ENCODE measurements at regions not wholly inside any gene's neighbourhood (a gene's known extent, or its start where the extent isn't known, plus 50 kb on each side); places are given as distances from the start of the nearest gene placed in this dataset.
"Not testable (repeated sequence)": the region's sequence is repeated elsewhere in the genome, so short reads cannot be mapped to it uniquely, and the experiment has no call there.

GRCh38 chr13:24983094-24983493 lies 112.8 kb upstream of the PABPC3 start:
- Histone ChIP-seq H3K9me3 (replicated peaks) (no peaks in the 10 kb centered on the region), H3K4me1 (no peaks in the 10 kb centered on the region), H3K36me3 (no peaks in the 10 kb centered on the region), H3K27me3 (no peaks in the 10 kb centered on the region), H3K27ac (no peak overlapping the region), H3K4me3 (no peak overlapping the region)
- no peak for DNase-seq

GRCh38 chr13:24984134-24984533 lies 111.8 kb upstream of the PABPC3 start:
- Histone ChIP-seq H3K4me1 (no peaks in the 10 kb centered on the region), H3K9me3 (replicated peaks) (no peaks in the 10 kb centered on the region), H3K27ac (no peak overlapping the region), H3K27me3 (no peaks in the 10 kb centered on the region), H3K36me3 (no peaks in the 10 kb centered on the region), H3K4me3 (no peak overlapping the region)
- DNase-seq: no peak

GRCh38 chr13:24985107-24985506 lies 110.8 kb upstream of the PABPC3 start:
- Histone ChIP-seq H3K36me3 (no peaks in the 10 kb centered on the region), H3K9me3 (replicated peaks) (no peaks in the 10 kb centered on the region), H3K27me3 (no peaks in the 10 kb centered on the region), H3K27ac (no peak overlapping the region), H3K4me3 (no peak overlapping the region), H3K4me1 (no peaks in the 10 kb centered on the region)
- DNase-seq: peak in 1 of 2 experiments; percentile 25

- no peak overlapping the region for H3K27ac ChIP-seq
- H3K27me3 ChIP-seq: no peaks in the 10 kb centered on the region
- H3K36me3 ChIP-seq: no peaks in the 10 kb centered on the region
- DNase-seq: no peak
- H3K4me3 ChIP-seq: no peak overlapping the region
- H3K9me3 ChIP-seq (replicated peaks): no peaks in the 10 kb centered on the region
- H3K4me1 ChIP-seq: no peaks in the 10 kb centered on the region
These were observed 110.0 kb upstream of the PABPC3 start for GRCh38 chr13:24985896-24986295.

- H3K9me3 ChIP-seq (replicated peaks): no peaks in the 10 kb centered on the region
- DNase-seq: no peak
- H3K27ac ChIP-seq: no peak overlapping the region
- H3K4me1 ChIP-seq: no peaks in the 10 kb centered on the region
- no peak overlapping the region for H3K4me3 ChIP-seq
- no peaks in the 10 kb centered on the region for H3K36me3 ChIP-seq
- no peaks in the 10 kb centered on the region for H3K27me3 ChIP-seq
These were observed 109.1 kb upstream of the PABPC3 start for GRCh38 chr13:24986826-24987225.

GRCh38 chr13:24989959-24990358 lies 106.0 kb upstream of the PABPC3 start:
- not testable (repeated sequence) for H3K36me3 ChIP-seq, H3K27me3 ChIP-seq

GRCh38 chr13:24992946-24993345 lies 103.0 kb upstream of the PABPC3 start:
- H3K27me3 ChIP-seq; DNase-seq; H3K9me3 ChIP-seq (replicated peaks); H3K36me3 ChIP-seq; H3K4me3 ChIP-seq; H3K4me1 ChIP-seq; H3K27ac ChIP-seq: not testable (repeated sequence)

More at GRCh38 chr13:24989959-24990358, 106.0 kb upstream of the PABPC3 start:
- not testable (repeated sequence) for DNase-seq; H3K4me1 ChIP-seq; H3K27ac ChIP-seq; H3K9me3 ChIP-seq (replicated peaks); H3K4me3 ChIP-seq

GRCh38 chr13:24995225-24995804 lies 100.6 kb upstream of the PABPC3 start:
- peak; percentile 77 to 89 for DNase-seq
- no peak overlapping the region for H3K27ac ChIP-seq
- H3K27me3 ChIP-seq: no peaks in the 10 kb centered on the region
- H3K9me3 ChIP-seq (replicated peaks): no peaks in the 10 kb centered on the region
- no peaks in the 10 kb centered on the region for H3K36me3 ChIP-seq
- H3K4me3 ChIP-seq: no peak overlapping the region
- H3K4me1 ChIP-seq: no peaks in the 10 kb centered on the region

- Histone ChIP-seq H3K27ac (no peak overlapping the region), H3K9me3 (replicated peaks) (no peaks in the 10 kb centered on the region), H3K27me3 (no peaks in the 10 kb centered on the region), H3K4me3 (no peak overlapping the region), H3K36me3 (no peaks in the 10 kb centered on the region), H3K4me1 (no peaks in the 10 kb centered on the region; the same call in 1 of the 2 replicates)
- peak in 1 of 2 experiments; percentile 63 for DNase-seq
These were observed 98.5 kb upstream of the PABPC3 start for GRCh38 chr13:24997367-24997967.

GRCh38 chr13:24998433-24998832 lies 97.5 kb upstream of the PABPC3 start:
- no peaks in the 10 kb centered on the region for H3K9me3 ChIP-seq (replicated peaks)
- H3K4me1 ChIP-seq: peaks cover 4% of the 10 kb centered on the region; the same call in 1 of the 2 replicates
- no peak for DNase-seq
- H3K27me3 ChIP-seq: no peaks in the 10 kb centered on the region; the same call in 1 of the 2 replicates
- no peak overlapping the region for H3K4me3 ChIP-seq
- no peak overlapping the region for H3K27ac ChIP-seq
- H3K36me3 ChIP-seq: no peaks in the 10 kb centered on the region

GRCh38 chr13:25001476-25002206 lies 94.3 kb upstream of the PABPC3 start:
- no peaks in the 10 kb centered on the region for H3K36me3 ChIP-seq
- no peak overlapping the region for H3K4me3 ChIP-seq
- H3K27me3 ChIP-seq: no peaks in the 10 kb centered on the region; the same call in 1 of the 2 replicates
- no peak for DNase-seq
- H3K27ac ChIP-seq: no peak overlapping the region
- no peaks in the 10 kb centered on the region for H3K9me3 ChIP-seq (replicated peaks)
- H3K4me1 ChIP-seq: peaks cover 4% of the 10 kb centered on the region; the same call in 1 of the 2 replicates

- peak; percentile 35 to 45 for DNase-seq
- not testable (repeated sequence) for H3K4me1 ChIP-seq; H3K27me3 ChIP-seq; H3K9me3 ChIP-seq (replicated peaks); H3K27ac ChIP-seq; H3K36me3 ChIP-seq; H3K4me3 ChIP-seq
These were observed 93.6 kb upstream of the PABPC3 start for GRCh38 chr13:25002311-25002710.

- H3K4me3 ChIP-seq; H3K9me3 ChIP-seq (replicated peaks); DNase-seq; H3K27me3 ChIP-seq; H3K4me1 ChIP-seq; H3K36me3 ChIP-seq; H3K27ac ChIP-seq: not testable (repeated sequence)
These were observed 91.4 kb upstream of the PABPC3 start for GRCh38 chr13:25004489-25004888.

GRCh38 chr13:25005050-25005497 lies 90.9 kb upstream of the PABPC3 start:
- not testable (repeated sequence) for H3K4me1 ChIP-seq; H3K36me3 ChIP-seq; H3K27ac ChIP-seq; H3K4me3 ChIP-seq; H3K9me3 ChIP-seq (replicated peaks); H3K27me3 ChIP-seq; DNase-seq

GRCh38 chr13:25007389-25007788 lies 88.5 kb upstream of the PABPC3 start:
- not testable (repeated sequence) for H3K36me3 ChIP-seq; H3K4me1 ChIP-seq; H3K9me3 ChIP-seq (replicated peaks); DNase-seq; H3K27ac ChIP-seq; H3K4me3 ChIP-seq; H3K27me3 ChIP-seq
